Gastrocnemius medialis (tissue), 4 donors: ENCODE measurements at regions not wholly inside any gene's neighbourhood (a gene's known extent, or its start where the extent isn't known, plus 50 kb on each side); places are given as distances from the start of the nearest gene placed in this dataset.
A peak's percentile ranks its signal among the peaks of the same experiment; 100 is the strongest.
"Not testable (repeated sequence)": the region's sequence is repeated elsewhere in the genome, so short reads cannot be mapped to it uniquely, and the experiment has no call there.

Source experiments
- ATAC-seq, 2 donors: fragments of 150-250 bp; one replicate each; pipeline ENCODE4 v1.9.1; 2016
- DNase-seq, 2 donors: peaks; one replicate each; pipeline ENCODE4 v3.0.0-alpha.2; 2019
- H3K27ac ChIP-seq, 4 donors: fragments of 200-600 bp; sonication (generic); 1 replicate in 1 of 4; 2 replicates in 3 of 4; pipeline ENCODE4 v1.5.1; 2016 to 2018; ENCODE audit warnings: mild to moderate bottlenecking in 2 of 4, moderate library complexity in 1 of 4
- H3K27me3 ChIP-seq, 3 donors: fragments of 200-600 bp; sonication (generic) in 2 of 3; 1 replicate in 1 of 3; 2 replicates in 2 of 3; pipeline versions ENCODE4 v1.5.1 to v1.6.0; 2016 to 2019; ENCODE audit warnings: mild to moderate bottlenecking in 1 of 3, moderate library complexity in 1 of 3
- H3K36me3 ChIP-seq, 2 donors: fragments of 200-600 bp; sonication (generic) in 1 of 2; one replicate each; pipeline ENCODE4 v1.5.1; 2017 to 2018
- H3K4me1 ChIP-seq, 2 donors: fragments of 200-600 bp; sonication (generic) in 1 of 2; one replicate each; pipeline ENCODE4 v1.5.1; 2016 to 2017; ENCODE audit warnings: mild to moderate bottlenecking in 2 of 2
- H3K4me3 ChIP-seq, 4 donors: fragments of 200-600 bp; sonication (generic) in 3 of 4; 1 replicate in 1 of 4; 2 replicates in 3 of 4; pipeline ENCODE4 v1.5.1; 2016 to 2019; ENCODE audit warnings: mild to moderate bottlenecking in 2 of 4
- H3K9me3 ChIP-seq, 3 donors: fragments of 200-600 bp; sonication (generic) in 2 of 3; 1 replicate in 1 of 3; 2 replicates in 2 of 3; pipeline ENCODE4 v1.5.1; 2016 to 2019
- in situ Hi-C, 4 donors: fragments of 200-750 bp; cut with MboI; loops; one replicate each; pipeline versions ENCODE4 v1.15.0 to v1.8.0; 2017; ENCODE audit warnings: low sequenced_read_pairs in 4 of 4
- intact Hi-C: fragments of 100-400 bp; cut with DNase I; formaldehyde crosslinking; loops from one replicate; pipeline ENCODE4 v1.15.1; 2023; ENCODE audit warnings: low total_unique reads
- TF ChIP-seq, protein P1 (sequence below), 5 experiments: fragments of 450-650 bp in 3 of 5; fragments of 200-600 bp in 2 of 5; sonication (generic) in 2 of 5; IDR thresholded peaks in 4 of 5; conservative IDR thresholded peaks in 1 of 5; 1 replicate in 4 of 5; 2 replicates in 1 of 5; pipeline ENCODE4 v1.5.1; 2016 to 2019; ENCODE audit warnings: antibody characterized with exemption in 5 of 5, mild to moderate bottlenecking in 3 of 5, moderate library complexity in 3 of 5

DNA sequence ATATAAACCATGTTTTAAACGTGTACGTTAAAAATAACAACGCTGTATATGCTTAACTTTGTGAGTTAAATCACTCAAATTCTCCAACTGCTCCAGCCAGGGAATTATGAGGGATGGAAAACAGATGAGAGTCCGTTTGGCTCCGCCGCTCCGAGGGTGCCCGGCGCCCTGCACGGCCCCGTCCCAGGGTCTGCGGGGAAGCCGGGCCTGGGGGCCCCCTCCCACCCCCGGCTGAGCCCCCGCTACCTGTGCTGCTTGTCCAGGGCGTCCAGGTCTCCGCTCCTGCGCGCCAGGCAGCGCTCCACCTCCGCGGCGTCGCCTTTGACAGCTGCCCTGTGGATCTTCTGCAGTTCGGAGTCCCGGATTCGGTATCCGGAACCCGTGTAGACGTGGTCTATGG is 415.5 kb downstream of the FOXD4L4 start:
- H3K27ac ChIP-seq, in situ Hi-C loops, H3K9me3 ChIP-seq, DNase-seq, ATAC-seq, H3K36me3 ChIP-seq, intact Hi-C loops, H3K4me1 ChIP-seq, H3K27me3 ChIP-seq, H3K4me3 ChIP-seq: not testable (repeated sequence)

DNA sequence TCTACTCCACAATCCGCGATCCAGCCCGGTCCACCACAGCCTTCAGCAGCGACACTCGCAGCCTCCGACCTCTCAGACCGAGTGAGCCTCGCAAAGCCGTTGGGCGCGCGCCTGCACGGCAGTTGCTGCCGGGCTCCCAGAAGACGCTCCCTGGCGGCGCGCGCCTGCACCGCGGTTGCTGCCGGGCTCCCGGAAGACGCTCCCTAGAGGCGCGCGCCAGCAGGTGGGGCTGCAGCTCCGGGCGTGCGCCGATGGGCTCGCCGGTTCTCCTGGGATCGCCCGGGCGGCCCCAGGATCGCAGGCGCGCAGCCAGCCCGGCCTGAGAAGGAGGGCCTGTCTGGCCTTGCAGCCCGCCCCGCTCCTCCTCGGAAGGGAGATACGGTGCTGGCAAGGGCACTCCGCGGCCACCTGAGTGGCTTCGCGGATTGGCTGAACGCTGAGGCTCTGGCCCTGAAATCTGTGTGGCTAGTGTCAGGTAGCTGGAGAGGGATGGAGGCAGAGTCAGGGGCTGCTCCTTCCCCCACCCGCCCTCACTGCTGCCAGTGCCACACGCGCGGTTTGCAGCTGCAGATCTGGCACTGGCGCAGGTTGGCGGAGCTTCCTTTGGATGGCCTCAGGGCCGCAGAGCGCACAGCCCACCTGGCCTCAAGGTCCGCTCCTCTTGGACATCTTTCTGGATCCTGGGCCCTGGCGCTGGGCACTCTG is 416.2 kb downstream of the FOXD4L4 start:
- not testable (repeated sequence) for DNase-seq, ATAC-seq

DNA sequence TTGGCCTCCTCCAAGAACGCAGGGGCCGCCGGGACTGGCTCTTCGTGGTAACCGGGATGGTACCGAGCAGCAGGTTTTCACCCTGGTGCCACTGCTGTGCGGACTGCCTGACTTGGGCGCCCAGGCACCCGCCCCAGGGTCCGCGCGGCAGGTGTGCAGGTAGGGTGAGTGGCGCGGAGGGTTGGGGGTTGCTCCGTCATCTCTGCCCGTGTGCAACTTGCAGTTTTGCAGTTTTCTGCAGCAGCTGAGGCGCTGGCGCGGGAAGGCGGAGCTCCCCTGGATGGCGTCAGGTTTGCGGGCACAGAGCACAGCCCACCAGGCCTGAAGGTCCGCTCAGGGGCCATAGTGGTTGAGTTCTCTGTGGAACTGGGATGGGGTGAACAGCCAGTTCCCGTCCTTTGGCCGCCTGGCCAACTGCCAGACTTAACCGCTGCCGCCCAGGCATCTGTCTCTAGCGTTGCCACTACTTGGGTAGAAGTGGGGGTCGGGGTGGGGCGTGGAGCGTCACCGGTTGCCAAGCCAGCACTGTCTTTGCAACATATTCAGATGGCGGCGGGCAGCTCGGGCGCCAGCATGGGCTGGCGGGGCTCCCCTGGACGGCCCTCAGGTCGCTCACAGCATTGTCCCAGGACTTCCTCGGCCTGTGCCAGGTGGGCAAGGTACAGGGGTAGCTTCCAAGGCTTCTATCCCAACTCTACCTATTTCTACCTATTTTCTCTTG is 417.2 kb downstream of the FOXD4L4 start:
- H3K4me3 ChIP-seq, DNase-seq, H3K4me1 ChIP-seq, in situ Hi-C loops, H3K9me3 ChIP-seq, H3K27me3 ChIP-seq, ATAC-seq, H3K27ac ChIP-seq, intact Hi-C loops, H3K36me3 ChIP-seq: not testable (repeated sequence)

More for the DNA sequence above, 416.2 kb downstream of the FOXD4L4 start:
- H3K27me3 ChIP-seq, H3K4me1 ChIP-seq, H3K9me3 ChIP-seq, in situ Hi-C loops, H3K36me3 ChIP-seq, intact Hi-C loops, H3K27ac ChIP-seq: not testable (repeated sequence)
- H3K4me3 ChIP-seq = peak overlapping the region in 2 of 4 donors; percentile 31 to 35
- TF ChIP-seq, protein P1, sequence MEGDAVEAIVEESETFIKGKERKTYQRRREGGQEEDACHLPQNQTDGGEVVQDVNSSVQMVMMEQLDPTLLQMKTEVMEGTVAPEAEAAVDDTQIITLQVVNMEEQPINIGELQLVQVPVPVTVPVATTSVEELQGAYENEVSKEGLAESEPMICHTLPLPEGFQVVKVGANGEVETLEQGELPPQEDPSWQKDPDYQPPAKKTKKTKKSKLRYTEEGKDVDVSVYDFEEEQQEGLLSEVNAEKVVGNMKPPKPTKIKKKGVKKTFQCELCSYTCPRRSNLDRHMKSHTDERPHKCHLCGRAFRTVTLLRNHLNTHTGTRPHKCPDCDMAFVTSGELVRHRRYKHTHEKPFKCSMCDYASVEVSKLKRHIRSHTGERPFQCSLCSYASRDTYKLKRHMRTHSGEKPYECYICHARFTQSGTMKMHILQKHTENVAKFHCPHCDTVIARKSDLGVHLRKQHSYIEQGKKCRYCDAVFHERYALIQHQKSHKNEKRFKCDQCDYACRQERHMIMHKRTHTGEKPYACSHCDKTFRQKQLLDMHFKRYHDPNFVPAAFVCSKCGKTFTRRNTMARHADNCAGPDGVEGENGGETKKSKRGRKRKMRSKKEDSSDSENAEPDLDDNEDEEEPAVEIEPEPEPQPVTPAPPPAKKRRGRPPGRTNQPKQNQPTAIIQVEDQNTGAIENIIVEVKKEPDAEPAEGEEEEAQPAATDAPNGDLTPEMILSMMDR (IDR thresholded peaks at IDR 0.05 in 4 of 5, conservative IDR thresholded peaks at IDR 0.05 in 1 of 5) = peak in 2 of 5 experiments; percentile 21 to 27

DNA sequence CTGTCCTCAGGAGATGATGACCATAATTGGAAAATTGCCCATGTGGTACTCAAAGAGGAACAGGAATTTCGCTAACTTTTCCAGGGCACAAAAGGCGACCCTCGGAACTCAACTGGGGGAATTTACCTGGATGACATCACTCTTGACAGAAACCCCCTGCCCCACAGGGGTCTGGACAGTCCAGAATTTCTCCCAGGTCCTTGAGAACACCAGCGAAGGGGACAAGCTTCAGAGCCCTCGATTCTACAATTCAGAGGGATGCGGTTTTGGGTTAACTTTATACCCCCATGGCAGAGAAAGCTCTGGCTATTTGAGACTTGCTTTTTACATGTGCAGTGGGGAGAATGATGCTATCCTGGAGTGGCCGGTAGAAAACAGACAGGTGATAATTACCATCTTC is 445.4 kb downstream of the FOXD4L4 start:
- intact Hi-C loops, ATAC-seq, H3K27ac ChIP-seq, DNase-seq, H3K9me3 ChIP-seq, H3K36me3 ChIP-seq, H3K4me1 ChIP-seq, H3K4me3 ChIP-seq, H3K27me3 ChIP-seq, in situ Hi-C loops: not testable (repeated sequence)

DNA sequence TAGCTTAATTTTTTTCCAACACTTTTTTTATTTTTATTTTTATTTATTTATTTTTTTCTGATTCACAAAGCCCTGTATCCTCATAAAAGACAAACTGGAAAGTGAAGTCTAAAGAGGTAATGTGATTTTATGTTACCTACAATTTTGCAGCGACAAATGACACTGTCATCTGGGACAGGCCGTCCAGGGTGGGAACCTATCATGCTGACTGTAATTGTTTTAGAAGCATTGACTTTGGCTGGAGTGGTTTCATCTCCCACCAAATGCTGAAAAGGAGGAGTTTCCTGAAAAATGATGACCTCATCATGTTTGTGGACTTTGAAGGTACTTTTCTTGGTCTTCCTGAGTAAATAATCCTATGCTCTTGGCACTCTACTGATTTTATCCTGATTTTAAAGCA is 446.7 kb downstream of the FOXD4L4 start:
- DNase-seq, H3K4me3 ChIP-seq, H3K27me3 ChIP-seq, in situ Hi-C loops, H3K4me1 ChIP-seq, H3K36me3 ChIP-seq, H3K9me3 ChIP-seq, H3K27ac ChIP-seq, ATAC-seq, intact Hi-C loops: not testable (repeated sequence)

DNA sequence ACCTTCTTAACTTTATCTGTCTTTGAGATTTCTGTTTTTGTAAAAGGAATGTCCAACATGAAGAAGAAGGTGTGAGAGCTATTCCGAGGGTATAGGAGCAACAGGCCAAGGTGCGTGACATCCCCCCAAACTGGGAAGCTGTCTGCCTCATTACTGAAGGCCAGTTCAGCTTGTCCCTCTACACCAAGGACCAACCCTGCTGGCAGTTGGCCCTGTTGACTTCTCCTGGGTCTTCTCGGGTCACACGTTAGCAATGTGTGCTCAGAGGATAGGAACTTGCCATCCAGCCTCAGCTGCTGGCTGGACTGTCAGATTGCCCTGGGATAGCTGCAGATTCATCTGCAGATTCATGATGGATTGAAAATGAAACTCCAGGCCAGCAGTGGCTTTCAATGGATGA is 460.3 kb downstream of the FOXD4L4 start:
- H3K27me3 ChIP-seq, ATAC-seq, H3K4me3 ChIP-seq, intact Hi-C loops, H3K36me3 ChIP-seq, DNase-seq, in situ Hi-C loops, H3K9me3 ChIP-seq, H3K4me1 ChIP-seq, H3K27ac ChIP-seq: not testable (repeated sequence)

DNA sequence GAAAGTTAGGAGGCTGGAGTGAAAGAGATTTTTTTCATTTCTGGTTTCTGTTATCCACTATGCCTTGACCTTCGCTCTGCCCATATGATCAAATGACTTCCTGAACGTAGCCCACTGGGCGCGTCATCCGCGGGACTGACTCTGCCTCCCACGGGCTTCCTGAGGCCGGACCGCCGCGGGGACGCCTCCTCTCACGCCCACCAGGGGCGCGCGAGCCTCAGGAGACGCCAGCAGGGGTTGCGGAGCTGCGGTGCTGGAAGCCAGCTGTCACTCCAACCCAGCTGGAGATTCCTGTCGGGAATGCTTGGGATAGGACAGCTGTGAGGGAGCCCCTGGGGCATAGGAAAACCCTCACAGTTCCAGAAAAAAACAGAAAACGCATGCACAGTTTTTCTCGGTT is 461.5 kb downstream of the FOXD4L4 start:
- intact Hi-C loops, H3K27ac ChIP-seq, DNase-seq, H3K9me3 ChIP-seq, H3K27me3 ChIP-seq, H3K4me1 ChIP-seq, H3K4me3 ChIP-seq, H3K36me3 ChIP-seq, in situ Hi-C loops: not testable (repeated sequence)
- peak; percentile 51 to 68 for ATAC-seq
- TF ChIP-seq, protein P1 (IDR thresholded peaks at IDR 0.05 in 4 of 5, conservative IDR thresholded peaks at IDR 0.05 in 1 of 5) = peak in 1 of 5 experiments; percentile 33

DNA sequence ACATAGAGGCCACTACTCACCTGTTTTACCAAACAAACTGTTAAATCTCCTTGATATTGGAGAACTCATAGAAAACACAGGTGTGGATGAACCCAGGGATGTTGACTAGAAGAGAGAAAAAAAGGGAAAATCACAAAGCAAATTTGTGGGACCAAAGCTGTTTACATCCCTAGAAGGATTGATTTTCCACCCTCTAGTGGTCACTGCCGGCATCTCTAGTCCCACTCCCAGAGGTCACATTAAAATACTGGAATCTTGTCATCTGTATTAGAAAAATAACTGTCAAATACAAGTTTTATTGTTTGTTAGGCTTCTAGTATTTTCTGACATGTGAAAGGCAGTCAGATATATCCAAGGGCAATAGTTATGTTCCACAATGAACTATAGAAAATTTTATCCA is 469.7 kb downstream of the FOXD4L4 start:
- H3K9me3 ChIP-seq, H3K36me3 ChIP-seq, DNase-seq, H3K4me3 ChIP-seq, in situ Hi-C loops, H3K4me1 ChIP-seq, H3K27me3 ChIP-seq, intact Hi-C loops, H3K27ac ChIP-seq, ATAC-seq: not testable (repeated sequence)

DNA sequence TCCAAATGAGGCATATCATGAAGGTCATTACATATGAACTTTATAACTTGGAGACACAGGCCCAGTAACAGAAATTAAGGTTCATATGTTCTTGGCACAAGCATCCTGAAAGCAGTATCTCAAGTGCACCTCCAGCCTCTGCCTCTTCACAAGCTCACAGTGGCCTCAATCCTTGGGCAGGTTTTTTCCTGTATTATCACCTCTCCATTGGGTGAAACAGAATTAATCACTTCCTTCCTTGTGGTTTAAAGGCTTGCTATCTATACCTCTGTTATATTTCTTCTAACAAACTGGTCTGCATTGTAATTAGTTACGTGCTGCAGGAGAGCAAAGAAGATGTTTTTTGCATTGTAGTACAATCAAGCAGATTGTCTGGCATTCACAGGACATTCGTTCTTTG is 471.0 kb downstream of the FOXD4L4 start:
- DNase-seq, H3K4me1 ChIP-seq, H3K27ac ChIP-seq, in situ Hi-C loops, H3K27me3 ChIP-seq, H3K9me3 ChIP-seq, intact Hi-C loops, ATAC-seq, H3K4me3 ChIP-seq, H3K36me3 ChIP-seq: not testable (repeated sequence)

DNA sequence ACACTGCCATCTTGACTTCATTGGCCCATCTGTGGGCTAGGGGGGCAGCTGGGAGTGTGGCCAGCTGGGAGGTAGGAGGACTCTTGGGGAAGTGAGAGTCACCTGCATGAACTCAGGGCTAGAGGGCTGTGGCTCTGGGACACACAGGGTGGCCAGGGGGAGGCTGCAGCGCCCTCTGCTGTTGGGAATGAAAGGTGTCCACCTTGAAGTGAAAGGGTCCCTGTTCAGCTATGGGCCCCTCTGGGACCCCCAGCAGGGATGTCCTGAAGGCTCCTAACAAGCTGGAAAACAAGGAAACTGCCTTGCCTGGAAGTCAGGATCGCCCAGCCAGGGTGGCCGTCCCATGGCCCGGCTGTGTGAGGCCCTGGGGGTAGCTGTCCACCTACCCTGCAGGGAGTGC is 507.8 kb downstream of the FOXD4L4 start:
- H3K4me1 ChIP-seq, intact Hi-C loops, in situ Hi-C loops, H3K9me3 ChIP-seq, H3K27me3 ChIP-seq, H3K27ac ChIP-seq, H3K4me3 ChIP-seq, ATAC-seq, H3K36me3 ChIP-seq, DNase-seq: not testable (repeated sequence)
